LoVo (cell line): ENCODE measurements at regions not wholly inside any gene's neighbourhood (a gene's known extent, or its start where the extent isn't known, plus 50 kb on each side); places are given as distances from the start of the nearest gene placed in this dataset.
"Not testable (repeated sequence)": the region's sequence is repeated elsewhere in the genome, so short reads cannot be mapped to it uniquely, and the experiment has no call there.

Source experiments
- DNase-seq: peaks from one replicate; pipeline ENCODE4 v3.0.0-alpha.2; 2016; ENCODE audit warnings: low spot score

- no peak for DNase-seq
These were observed 478.7 kb downstream of the TYW1 start for GRCh38 chr7:67475293-67475692.

DNA sequence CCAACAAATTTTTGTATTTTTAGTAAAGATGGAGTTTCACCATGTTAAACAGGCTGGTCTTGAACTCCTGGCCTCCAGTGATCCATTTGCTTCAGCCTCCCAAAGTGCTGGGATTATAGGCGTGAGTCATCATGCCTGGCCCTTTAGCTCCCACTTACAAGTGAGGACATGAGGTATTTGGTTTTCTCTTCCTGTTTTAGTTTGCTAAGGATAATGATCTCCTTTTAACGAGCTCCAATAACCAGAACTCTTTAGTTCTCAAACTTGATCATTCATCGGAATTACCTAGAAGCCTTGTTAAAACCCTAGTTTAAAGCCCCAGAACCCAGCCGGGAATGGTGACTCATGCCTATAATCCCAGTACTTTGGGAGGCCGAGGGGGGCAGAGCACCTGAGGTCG lies 481.4 kb downstream of the TYW1 start:
- DNase-seq = no peak

- peak; percentile 69 for DNase-seq
These were observed 487.7 kb downstream of the TYW1 start for GRCh38 chr7:67484244-67484751.

DNA sequence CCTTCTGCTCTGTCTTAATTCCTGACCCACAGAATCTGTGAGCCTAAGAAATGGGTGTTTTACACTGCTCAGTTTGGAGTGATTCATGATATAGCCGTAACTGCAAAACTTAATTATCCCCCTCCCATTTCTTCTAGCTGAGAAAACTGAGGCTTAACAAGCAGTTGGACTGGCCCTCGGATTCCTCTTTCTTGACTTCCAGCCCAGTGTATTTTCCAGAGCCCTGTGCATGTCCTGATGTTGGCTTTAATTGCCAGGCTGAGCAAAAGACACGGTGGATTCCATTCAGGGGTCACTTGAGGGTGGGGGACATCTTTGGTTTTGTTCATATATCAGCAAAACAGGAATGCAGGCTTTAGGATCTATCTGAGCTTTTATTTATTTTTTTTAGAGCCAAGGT lies 489.8 kb downstream of the TYW1 start:
- DNase-seq = no peak

DNA sequence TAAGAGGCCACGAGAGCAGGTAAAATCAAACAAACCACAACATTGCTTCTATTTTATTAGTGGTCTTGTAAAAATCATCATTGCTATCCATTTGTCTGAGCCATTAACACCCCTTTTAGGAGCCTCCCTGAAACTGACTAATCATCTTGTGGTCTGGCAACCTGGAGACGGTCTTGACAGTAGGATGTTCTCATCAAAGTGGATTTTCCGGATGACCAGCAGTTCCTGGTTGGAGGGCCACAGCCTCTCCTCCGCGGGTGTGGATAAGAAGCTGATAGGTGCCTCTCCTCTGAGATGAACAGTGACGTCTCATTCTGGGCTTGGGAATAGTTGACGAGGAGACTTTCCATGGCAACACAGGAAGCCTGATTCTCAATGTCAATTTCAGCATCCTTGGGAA lies 490.7 kb downstream of the TYW1 start:
- peak; percentile 22 for DNase-seq

- no peak for DNase-seq
These were observed 493.2 kb downstream of the TYW1 start for GRCh38 chr7:67489881-67490280.

DNA sequence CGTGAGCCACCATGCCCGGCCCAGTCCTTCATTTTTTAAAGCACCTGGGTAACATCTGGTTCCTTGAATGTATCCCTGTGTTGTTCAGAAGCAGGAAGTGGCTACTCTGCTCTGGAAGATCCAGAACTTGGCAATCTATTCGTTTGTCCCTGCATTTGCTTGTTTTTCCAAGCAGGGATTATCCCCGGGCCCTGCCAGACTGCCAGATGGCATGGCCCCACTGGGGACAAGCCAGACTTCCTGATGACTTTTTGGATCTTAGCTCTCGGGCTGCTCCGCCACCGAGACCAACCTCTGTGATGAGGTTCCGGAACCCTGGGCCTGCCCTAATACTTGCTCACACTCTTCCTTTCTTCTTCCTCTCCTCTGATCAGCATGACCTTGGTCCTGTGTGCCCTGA lies 496.7 kb downstream of the TYW1 start:
- DNase-seq = no peak

DNA sequence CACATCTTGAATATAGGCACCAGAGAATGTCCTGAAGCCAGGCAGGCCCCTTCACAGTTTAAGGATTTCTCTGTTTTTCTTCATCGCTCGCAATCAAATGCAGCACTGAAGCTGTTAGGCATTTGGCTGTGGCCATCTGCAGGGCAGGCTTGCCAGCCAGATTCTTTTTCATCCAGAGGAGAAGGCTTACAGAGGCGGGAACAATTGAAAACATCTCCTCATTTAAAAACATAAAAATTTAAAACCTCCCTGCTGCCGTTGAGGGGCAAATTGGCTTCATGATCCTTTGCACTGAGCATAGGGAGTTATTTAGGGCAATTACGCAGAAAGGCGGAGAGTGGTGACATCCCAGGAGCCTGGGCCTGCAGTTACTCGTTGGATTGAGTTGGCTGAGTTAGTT lies 500.0 kb downstream of the TYW1 start:
- no peak for DNase-seq

- not testable (repeated sequence) for DNase-seq
These were observed 501.3 kb downstream of the TYW1 start for GRCh38 chr7:67497914-67498313.

- DNase-seq = no peak
These were observed 506.3 kb downstream of the TYW1 start for GRCh38 chr7:67502929-67503328.

DNA sequence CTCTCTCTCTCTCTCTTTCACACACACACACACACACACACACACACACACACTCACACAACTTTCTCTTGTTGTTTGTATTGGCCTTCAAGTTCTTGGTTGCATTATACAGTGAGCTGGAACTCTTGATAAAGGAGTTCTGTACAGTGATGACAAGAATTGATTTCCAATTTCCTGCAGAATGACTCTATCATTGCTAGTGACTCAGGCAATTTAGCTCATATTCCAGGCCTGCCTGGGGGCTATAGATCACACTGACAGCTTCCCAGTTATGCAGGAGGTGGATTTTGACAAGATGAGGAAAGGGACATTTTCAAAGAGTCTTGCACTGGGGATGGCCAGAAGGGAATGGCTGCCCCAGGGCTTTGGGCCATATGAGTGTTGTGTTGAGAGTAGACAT lies 508.8 kb downstream of the TYW1 start:
- no peak for DNase-seq

DNA sequence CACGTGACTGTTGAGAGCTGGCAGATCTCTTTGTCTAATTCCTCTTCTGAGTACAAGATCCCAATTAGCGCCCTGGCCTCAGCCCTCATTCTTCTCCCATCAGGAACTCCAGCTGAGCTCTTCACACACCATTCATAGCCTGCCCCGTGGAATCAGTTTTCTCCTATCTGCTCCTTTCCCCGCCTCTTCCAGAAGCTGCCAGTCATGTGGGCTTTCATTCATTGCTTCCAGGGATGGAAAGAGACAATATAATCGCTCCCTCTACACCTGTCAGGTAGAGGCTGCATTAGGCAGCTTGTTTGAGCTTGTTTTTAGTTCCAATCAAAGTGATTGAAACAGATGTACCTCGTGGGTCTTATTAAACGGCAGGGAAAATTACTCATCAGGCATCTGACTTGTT lies 515.8 kb downstream of the TYW1 start:
- DNase-seq = no peak

GRCh38 chr7:67518580-67518979 lies 521.9 kb downstream of the TYW1 start:
- no peak for DNase-seq

GRCh38 chr7:67519171-67519570 lies 522.5 kb downstream of the TYW1 start:
- DNase-seq = no peak

- DNase-seq = no peak
These were observed 525.9 kb downstream of the TYW1 start for GRCh38 chr7:67522504-67522903.

DNA sequence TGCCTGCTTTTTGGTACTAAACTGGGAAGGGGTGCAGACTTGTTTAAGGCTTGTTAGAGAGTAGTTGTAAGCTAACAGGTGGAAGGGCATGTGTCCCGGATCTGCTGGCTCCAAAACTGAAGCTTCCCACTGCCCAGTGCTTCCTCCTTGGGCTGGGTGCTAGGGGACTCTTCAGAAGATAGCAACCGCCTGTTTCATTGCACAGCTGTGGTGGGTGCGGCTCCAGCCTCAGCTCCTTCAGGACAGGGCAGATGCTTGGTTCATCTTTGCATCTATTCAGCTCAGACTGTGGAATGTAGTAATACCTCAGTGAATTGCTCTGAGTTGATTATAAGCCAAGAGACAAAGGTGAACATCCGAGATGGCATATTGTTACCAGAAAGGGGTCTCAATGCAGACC lies 527.1 kb downstream of the TYW1 start:
- DNase-seq = no peak

GRCh38 chr7:67525588-67525987 lies 529.0 kb downstream of the TYW1 start:
- DNase-seq = no peak

DNA sequence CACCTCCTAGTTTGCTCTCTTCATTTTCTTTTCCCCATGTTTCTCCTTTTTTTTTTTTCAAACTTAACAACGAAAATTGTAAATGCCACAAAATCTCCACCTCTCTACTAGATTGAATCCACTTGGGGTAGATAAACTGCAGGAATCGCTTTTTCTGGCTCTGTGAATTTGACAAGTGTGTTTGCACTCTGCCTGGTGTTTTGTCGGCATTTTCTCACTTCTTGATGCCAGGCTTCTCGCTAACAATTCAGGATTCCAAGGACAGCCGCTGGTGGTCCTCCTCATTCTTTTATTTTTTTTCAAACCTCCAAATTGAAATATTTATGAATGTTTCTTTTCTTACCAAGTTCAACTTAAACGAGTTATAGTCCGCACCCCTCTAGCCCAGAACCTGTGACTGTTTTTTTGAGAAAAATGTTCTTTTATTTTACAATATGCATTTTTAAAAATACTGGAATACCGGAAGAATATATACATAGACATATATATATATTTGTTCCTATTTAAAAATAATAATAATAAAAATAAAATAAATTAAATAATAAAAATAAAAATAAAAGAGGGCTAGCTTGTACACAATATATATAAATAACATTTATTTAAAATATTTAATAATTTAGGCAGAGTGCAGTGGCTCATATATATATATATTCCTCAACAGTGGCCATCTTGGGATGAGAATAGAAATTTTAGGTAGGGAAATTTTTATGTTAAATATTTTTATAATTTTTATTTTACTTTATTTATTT lies 538.8 kb downstream of the TYW1 start:
- no peak for DNase-seq

DNA sequence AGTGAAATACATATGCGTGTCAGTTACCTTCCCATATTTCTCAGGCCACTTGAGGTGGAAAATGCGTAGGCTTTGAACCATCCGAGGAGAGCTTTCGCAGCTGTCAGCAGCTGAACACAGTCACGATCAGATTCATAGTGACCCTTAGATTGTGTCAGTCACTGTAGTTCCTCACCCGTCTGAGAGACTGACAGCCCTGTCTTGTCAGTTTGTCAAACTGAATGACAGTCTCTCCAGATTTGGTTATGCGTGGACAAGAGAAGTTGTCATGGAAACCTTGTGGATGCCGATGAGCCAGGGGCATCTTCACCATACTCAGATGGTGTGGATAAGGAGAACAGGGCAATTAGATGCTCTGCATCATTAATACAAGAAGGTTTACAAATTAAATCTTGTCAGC lies 546.3 kb downstream of the TYW1 start:
- no peak for DNase-seq

GRCh38 chr7:67547183-67547907 lies 550.7 kb downstream of the TYW1 start:
- no peak for DNase-seq

- no peak for DNase-seq
These were observed 552.5 kb downstream of the TYW1 start for GRCh38 chr7:67549126-67549525.

- DNase-seq = no peak
These were observed 554.3 kb downstream of the TYW1 start for GRCh38 chr7:67550801-67551436.

GRCh38 chr7:67552738-67553137 lies 556.1 kb downstream of the TYW1 start:
- DNase-seq = no peak
